Colonic mucosa (tissue), 4 donors: ENCODE measurements at regions not wholly inside any gene's neighbourhood (a gene's known extent, or its start where the extent isn't known, plus 50 kb on each side); places are given as distances from the start of the nearest gene placed in this dataset.

Experiments
- DNase-seq: peaks from one replicate; pipeline ENCODE4 v3.0.0-alpha.2; 2020
- H3K27ac ChIP-seq: fragments of 200-600 bp; one replicate; pipeline ENCODE4 v1.8.0; 2021
- H3K27me3 ChIP-seq: fragments of 200-600 bp; one replicate; pipeline ENCODE4 v1.8.0; 2021
- H3K36me3 ChIP-seq: fragments of 200-600 bp; one replicate; pipeline ENCODE4 v1.8.0; 2021
- H3K4me1 ChIP-seq: fragments of 200-600 bp; one replicate; pipeline ENCODE4 v1.8.0; 2021; ENCODE audit warnings: mild to moderate bottlenecking
- H3K4me3 ChIP-seq: fragments of 200-600 bp; one replicate; pipeline ENCODE4 v1.8.0; 2021
- H3K9ac ChIP-seq, 2 donors: one replicate each; pipeline ENCODE4 v1.7.0; 2013; ENCODE audit warnings: control low read depth in 2 of 2, low read depth in 2 of 2, low read length in 2 of 2
- H3K9me3 ChIP-seq: fragments of 200-600 bp; one replicate; pipeline ENCODE4 v1.8.0; 2021
- CTCF ChIP-seq: fragments of 200-600 bp; IDR thresholded peaks from one replicate; pipeline ENCODE4 v1.8.0; 2022; ENCODE audit warnings: antibody characterized with exemption, mild to moderate bottlenecking
- intact Hi-C: fragments of 100-400 bp; cut with DNase I; formaldehyde crosslinking; loops from one replicate; pipeline ENCODE4 v1.14.1; 2022
- donor health status: healthy.
- donor health status: DM: no; HTN: no; CAD: no.
- donor health status: DM: no; HTN: no; CAD: no.

GRCh38 chr10:78900715-78901430 lies 167.9 kb upstream of the ZMIZ1 start:
- Histone ChIP-seq H3K4me3 (no peak overlapping the region), H3K9me3 (no peaks in the 10 kb centered on the region), H3K9ac (no peak overlapping the region), H3K36me3 (no peaks in the 10 kb centered on the region), H3K27ac (no peak overlapping the region), H3K27me3 (no peaks in the 10 kb centered on the region), H3K4me1 (no peaks in the 10 kb centered on the region)
- DNase-seq = peak; percentile 11
- intact Hi-C loops = no loop called here
- no peak for TF ChIP-seq CTCF

- Histone ChIP-seq H3K9me3 (no peaks in the 10 kb centered on the region), H3K36me3 (no peaks in the 10 kb centered on the region), H3K27me3 (no peaks in the 10 kb centered on the region), H3K9ac (no peak overlapping the region), H3K27ac (no peak overlapping the region), H3K4me1 (no peaks in the 10 kb centered on the region), H3K4me3 (no peak overlapping the region)
- TF ChIP-seq CTCF = no peak
- intact Hi-C loops = no loop called here
- DNase-seq = no peak
These were observed 167.1 kb upstream of the ZMIZ1 start for GRCh38 chr10:78901694-78902093.

DNA sequence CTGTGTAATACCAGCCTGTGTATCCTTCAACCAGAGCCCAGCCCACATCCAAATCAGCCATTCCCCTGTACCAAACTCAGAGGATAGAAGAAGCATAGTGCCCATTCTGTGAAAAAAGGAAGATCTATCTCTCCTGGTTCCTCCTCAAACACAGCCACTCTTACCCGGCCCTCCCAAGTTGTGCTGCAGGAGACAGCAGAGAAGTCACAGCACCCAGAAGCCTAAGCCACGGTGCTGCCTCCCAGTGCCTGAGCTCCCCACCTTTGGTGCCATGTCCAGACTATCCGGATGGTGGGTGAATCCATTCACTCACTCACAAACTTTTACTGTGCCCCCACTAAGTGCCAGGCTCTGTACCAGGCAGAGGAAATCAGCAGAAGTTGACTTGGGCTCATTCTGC lies 166.0 kb upstream of the ZMIZ1 start:
- intact Hi-C loops = no loop called here
- Histone ChIP-seq H3K27ac (no peak overlapping the region), H3K36me3 (no peaks in the 10 kb centered on the region), H3K9ac (no peak overlapping the region), H3K27me3 (no peaks in the 10 kb centered on the region), H3K9me3 (no peaks in the 10 kb centered on the region), H3K4me1 (no peaks in the 10 kb centered on the region), H3K4me3 (no peak overlapping the region)
- no peak for TF ChIP-seq CTCF
- DNase-seq = peak; percentile 7

DNA sequence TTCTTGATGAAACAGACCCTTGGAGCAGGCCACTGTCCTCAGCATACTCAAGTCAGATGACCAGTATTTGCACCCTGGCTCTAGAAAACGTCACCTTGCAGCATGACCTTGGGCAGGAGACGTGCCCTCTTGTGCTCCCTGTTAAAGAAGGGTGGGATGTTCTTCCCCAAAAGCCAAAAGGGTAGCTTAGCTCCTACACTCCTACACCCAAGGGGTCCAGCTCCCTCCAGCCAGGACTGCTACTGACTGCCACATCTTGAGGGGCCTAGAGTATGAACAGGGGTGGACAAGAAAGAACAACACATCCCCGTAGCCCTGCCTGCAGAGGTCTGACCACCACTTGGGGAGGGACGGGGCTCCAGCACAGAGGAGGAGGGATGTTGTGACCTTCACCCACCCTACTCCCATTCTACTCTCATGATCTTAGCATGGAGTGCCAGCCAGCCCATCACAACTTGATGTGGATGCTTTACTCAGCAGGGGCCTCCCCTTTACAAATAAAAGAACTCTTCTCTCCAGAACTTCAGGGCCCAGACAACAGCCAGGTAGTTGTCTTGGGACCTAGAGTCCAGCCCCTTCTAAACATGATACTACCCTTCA lies 165.3 kb upstream of the ZMIZ1 start:
- Histone ChIP-seq H3K9me3 (no peaks in the 10 kb centered on the region), H3K9ac (no peak overlapping the region), H3K27me3 (no peaks in the 10 kb centered on the region), H3K4me3 (no peak overlapping the region), H3K4me1 (no peaks in the 10 kb centered on the region), H3K27ac (no peak overlapping the region), H3K36me3 (no peaks in the 10 kb centered on the region)
- DNase-seq = peak; percentile 11
- intact Hi-C loops = no loop called here
- TF ChIP-seq CTCF = no peak

- Histone ChIP-seq H3K9ac (no peak overlapping the region), H3K36me3 (no peaks in the 10 kb centered on the region), H3K27ac (no peak overlapping the region), H3K4me3 (no peak overlapping the region), H3K27me3 (no peaks in the 10 kb centered on the region), H3K4me1 (no peaks in the 10 kb centered on the region), H3K9me3 (no peaks in the 10 kb centered on the region)
- no peak for TF ChIP-seq CTCF
- intact Hi-C loops = no loop called here
- peak; percentile 6 for DNase-seq
These were observed 164.6 kb upstream of the ZMIZ1 start for GRCh38 chr10:78904196-78904595.
